ENCODE measurements at regions not wholly inside any gene's neighbourhood (a gene's known extent, or its start where the extent isn't known, plus 50 kb on each side); places are given as distances from the start of the nearest gene placed in this dataset.
A peak's percentile ranks its signal among the peaks of the same experiment; 100 is the strongest.

DNA sequence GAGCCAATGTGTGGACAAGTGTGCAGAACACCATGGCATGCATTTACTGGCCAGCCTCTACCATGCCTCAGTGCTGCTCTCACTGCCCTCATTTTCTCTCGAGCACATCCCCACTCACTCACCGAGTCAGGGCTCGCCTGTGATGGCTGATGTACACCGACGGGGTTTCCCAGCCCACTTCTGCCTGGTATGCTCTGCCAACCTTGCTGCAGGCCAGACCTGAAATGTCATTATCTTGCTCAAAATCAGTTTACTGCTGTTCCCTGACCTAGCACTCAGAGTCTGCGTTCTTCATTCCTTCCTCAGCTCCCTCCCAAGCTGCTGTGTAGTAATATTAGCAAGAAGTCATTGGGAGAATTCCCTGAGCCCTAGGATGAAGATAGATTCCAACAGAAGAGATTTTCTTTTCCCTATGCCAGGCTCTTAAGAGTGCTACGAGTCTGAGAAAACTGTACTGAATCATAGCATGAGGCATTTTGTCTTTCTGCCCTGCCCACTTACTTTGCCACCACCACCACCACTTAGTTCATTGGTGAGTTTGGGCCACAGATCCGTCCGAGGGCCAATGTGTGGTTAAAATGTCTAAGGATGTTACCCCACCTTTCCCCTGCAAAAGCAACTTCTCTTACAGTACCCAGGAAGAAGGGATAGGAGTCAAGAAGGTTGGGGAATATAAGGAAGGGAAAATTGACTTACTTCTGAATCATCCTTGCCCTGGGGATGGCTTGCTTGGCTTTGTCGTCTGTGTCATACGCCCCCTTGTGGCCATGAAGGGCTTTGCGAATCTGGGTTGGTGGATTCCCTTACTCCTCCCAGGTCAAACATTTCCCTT lies 51.0 kb downstream of the BMAL2 start:
- peaks cover 0 to 6% of the 10 kb centered on the region in 2 experiments; a peak in 2 of 4 replicates for H3K4me1 ChIP-seq (ENCODE audit: control insufficient read depth in 1 of 2, insufficient read depth in 2 of 2, low read depth in 1 of 2, low read length in 1 of 2)
- DNase-seq = peak; percentile 68
- peak overlapping the region; percentile 71; the same call in 1 of the 2 replicates for H2AFZ ChIP-seq (ENCODE audit: low read depth)
- H3K27ac ChIP-seq (ENCODE audit: low read depth in 2 of 2, low read length in 1 of 2) = peak overlapping the region in 1 of 2 experiments; percentile 39; a peak in 2 of 4 replicates
- TF ChIP-seq FOSL2 (IDR thresholded peaks at IDR 0.05; ENCODE audit: borderline replicate concordance, low read depth) (peak; percentile 36; the same call in 1 of the 2 replicates), GABPA (IDR thresholded peaks at IDR 0.05; ENCODE audit: low read depth) (no peak), SMC3 (IDR thresholded peaks at IDR 0.05; ENCODE audit: low read depth, low read length) (peak; percentile 75), RAD21 (IDR thresholded peaks at IDR 0.05; ENCODE audit: low read length) (peak; percentile 64), TAF1 (IDR thresholded peaks at IDR 0.05; ENCODE audit: borderline replicate concordance, low read depth, low read length) (no peak)
- TF ChIP-seq, protein P1, sequence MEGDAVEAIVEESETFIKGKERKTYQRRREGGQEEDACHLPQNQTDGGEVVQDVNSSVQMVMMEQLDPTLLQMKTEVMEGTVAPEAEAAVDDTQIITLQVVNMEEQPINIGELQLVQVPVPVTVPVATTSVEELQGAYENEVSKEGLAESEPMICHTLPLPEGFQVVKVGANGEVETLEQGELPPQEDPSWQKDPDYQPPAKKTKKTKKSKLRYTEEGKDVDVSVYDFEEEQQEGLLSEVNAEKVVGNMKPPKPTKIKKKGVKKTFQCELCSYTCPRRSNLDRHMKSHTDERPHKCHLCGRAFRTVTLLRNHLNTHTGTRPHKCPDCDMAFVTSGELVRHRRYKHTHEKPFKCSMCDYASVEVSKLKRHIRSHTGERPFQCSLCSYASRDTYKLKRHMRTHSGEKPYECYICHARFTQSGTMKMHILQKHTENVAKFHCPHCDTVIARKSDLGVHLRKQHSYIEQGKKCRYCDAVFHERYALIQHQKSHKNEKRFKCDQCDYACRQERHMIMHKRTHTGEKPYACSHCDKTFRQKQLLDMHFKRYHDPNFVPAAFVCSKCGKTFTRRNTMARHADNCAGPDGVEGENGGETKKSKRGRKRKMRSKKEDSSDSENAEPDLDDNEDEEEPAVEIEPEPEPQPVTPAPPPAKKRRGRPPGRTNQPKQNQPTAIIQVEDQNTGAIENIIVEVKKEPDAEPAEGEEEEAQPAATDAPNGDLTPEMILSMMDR (IDR thresholded peaks at IDR 0.05) = peak; percentile 91
- WGBS (ENCODE audit: low lambda C conversion rate) = 61% methylated on average over 12 of the region's 12 CpGs
- H4K20me1 ChIP-seq (ENCODE audit: insufficient read depth) = no peaks in the 10 kb centered on the region
- H3K4me2 ChIP-seq = no peak overlapping the region
- no peak overlapping the region for H3K9ac ChIP-seq
- ChIA-PET POLR2A (no interaction called here), CTCF (interaction anchor here (0.6 to 2.3 kb wide), 10 partner anchors 9 to 278 kb away, joined by 3 to 15 read pairs (median 4); no protein-coding TSS in a partner anchor)
- H3K9me2 ChIP-seq = no peaks in the 10 kb centered on the region
- no peaks in the 10 kb centered on the region for H3F3A ChIP-seq (replicated peaks; ENCODE audit: insufficient read depth)
- no peak overlapping the region for H3K4me3 ChIP-seq (ENCODE audit: low read depth in 2 of 2, low read length in 1 of 2)
- H3K36me3 ChIP-seq (replicated peaks in 1 of 2; ENCODE audit: control insufficient read depth in 1 of 2, insufficient read depth in 2 of 2, low read length in 1 of 2) = peaks cover 4 to 5% of the 10 kb centered on the region in 2 experiments
- H3K79me2 ChIP-seq (ENCODE audit: insufficient read depth) = no peaks in the 10 kb centered on the region
- H3K9me3 ChIP-seq = no peaks in the 10 kb centered on the region
- H3K27me3 ChIP-seq (ENCODE audit: insufficient read depth) = no peaks in the 10 kb centered on the region

DNA sequence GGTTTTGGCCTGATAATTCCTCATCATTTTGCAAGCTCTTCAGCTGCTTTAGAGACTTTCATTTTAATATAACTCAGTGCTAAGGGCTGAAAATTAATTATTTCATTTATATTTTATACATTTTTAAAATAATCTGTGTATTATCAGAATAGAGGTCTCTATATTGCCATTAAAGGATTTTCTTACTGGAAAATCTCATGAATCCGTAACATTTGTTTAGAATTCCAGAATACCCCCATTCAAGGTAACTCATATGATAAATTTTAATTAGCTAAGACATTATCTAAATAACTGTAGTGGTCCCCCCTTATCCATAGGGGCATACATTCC lies 51.6 kb downstream of the BMAL2 start:
- ChIA-PET POLR2A (no interaction called here), CTCF (interaction anchor here (0.6 to 2.3 kb wide), 11 partner anchors 9 to 525 kb away, joined by 3 to 15 read pairs (median 4); no protein-coding TSS in a partner anchor)
- Histone ChIP-seq H3K27me3 (ENCODE audit: insufficient read depth) (no peaks in the 10 kb centered on the region), H3K79me2 (ENCODE audit: insufficient read depth) (no peaks in the 10 kb centered on the region), H4K20me1 (ENCODE audit: insufficient read depth) (no peaks in the 10 kb centered on the region), H3K9me2 (no peaks in the 10 kb centered on the region), H3K9me3 (no peaks in the 10 kb centered on the region), H2AFZ (ENCODE audit: low read depth) (no peak overlapping the region), H3K4me3 (ENCODE audit: low read depth in 2 of 2, low read length in 1 of 2) (no peak overlapping the region), H3F3A (replicated peaks; ENCODE audit: insufficient read depth) (no peaks in the 10 kb centered on the region), H3K9ac (no peak overlapping the region), H3K4me1 (ENCODE audit: control insufficient read depth in 1 of 2, insufficient read depth in 2 of 2, low read depth in 1 of 2, low read length in 1 of 2) (peaks cover 0 to 6% of the 10 kb centered on the region in 2 experiments; a peak in 2 of 4 replicates), H3K4me2 (no peak overlapping the region), H3K27ac (ENCODE audit: low read depth in 2 of 2, low read length in 1 of 2) (no peak overlapping the region), H3K36me3 (replicated peaks in 1 of 2; ENCODE audit: control insufficient read depth in 1 of 2, insufficient read depth in 2 of 2, low read length in 1 of 2) (peaks cover 4 to 5% of the 10 kb centered on the region in 2 experiments)
- no peak for TF ChIP-seq GABPA (IDR thresholded peaks at IDR 0.05; ENCODE audit: low read depth)
- TF ChIP-seq, protein P2, sequence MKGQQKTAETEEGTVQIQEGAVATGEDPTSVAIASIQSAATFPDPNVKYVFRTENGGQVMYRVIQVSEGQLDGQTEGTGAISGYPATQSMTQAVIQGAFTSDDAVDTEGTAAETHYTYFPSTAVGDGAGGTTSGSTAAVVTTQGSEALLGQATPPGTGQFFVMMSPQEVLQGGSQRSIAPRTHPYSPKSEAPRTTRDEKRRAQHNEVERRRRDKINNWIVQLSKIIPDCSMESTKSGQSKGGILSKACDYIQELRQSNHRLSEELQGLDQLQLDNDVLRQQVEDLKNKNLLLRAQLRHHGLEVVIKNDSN (IDR thresholded peaks at IDR 0.05; ENCODE audit: borderline replicate concordance, low read depth) = no peak
- TF ChIP-seq, protein P3, sequence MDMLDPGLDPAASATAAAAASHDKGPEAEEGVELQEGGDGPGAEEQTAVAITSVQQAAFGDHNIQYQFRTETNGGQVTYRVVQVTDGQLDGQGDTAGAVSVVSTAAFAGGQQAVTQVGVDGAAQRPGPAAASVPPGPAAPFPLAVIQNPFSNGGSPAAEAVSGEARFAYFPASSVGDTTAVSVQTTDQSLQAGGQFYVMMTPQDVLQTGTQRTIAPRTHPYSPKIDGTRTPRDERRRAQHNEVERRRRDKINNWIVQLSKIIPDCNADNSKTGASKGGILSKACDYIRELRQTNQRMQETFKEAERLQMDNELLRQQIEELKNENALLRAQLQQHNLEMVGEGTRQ (IDR thresholded peaks at IDR 0.05; ENCODE audit: borderline replicate concordance, low read depth, low read length) = no peak
- TF ChIP-seq, protein P4, sequence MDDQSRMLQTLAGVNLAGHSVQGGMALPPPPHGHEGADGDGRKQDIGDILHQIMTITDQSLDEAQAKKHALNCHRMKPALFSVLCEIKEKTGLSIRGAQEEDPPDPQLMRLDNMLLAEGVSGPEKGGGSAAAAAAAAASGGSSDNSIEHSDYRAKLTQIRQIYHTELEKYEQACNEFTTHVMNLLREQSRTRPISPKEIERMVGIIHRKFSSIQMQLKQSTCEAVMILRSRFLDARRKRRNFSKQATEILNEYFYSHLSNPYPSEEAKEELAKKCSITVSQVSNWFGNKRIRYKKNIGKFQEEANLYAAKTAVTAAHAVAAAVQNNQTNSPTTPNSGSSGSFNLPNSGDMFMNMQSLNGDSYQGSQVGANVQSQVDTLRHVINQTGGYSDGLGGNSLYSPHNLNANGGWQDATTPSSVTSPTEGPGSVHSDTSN (IDR thresholded peaks at IDR 0.05) = no peak
- TF ChIP-seq, protein P1 (IDR thresholded peaks at IDR 0.05) = no peak
- no peak for TF ChIP-seq NRF1 (IDR thresholded peaks at IDR 0.05; ENCODE audit: low read depth, low read length)
- TF ChIP-seq NFIC (IDR thresholded peaks at IDR 0.05; ENCODE audit: borderline replicate concordance) = no peak
- no peak for TF ChIP-seq RCOR1 (IDR thresholded peaks at IDR 0.05; ENCODE audit: low read length)
- DNase-seq = no peak
- 93% methylated on average over 1 of the region's 1 CpG for WGBS (ENCODE audit: low lambda C conversion rate)

Measured in SK-N-SH (cell line).